Hypothalamus (tissue), 51 donors: ENCODE measurements at regions not wholly inside any gene's neighbourhood (a gene's known extent, or its start where the extent isn't known, plus 50 kb on each side); places are given as distances from the start of the nearest gene placed in this dataset.

Source experiments
- DNase-seq, 51 donors: peaks; one replicate each; lab custom pipeline; 2025; lab: John Stamatoyannopoulos, UW

- DNase-seq, result no peak
Observed at GRCh38 chr12:114776731-114777442, 92.9 kb upstream of the TBX3 start.

GRCh38 chr12:114774699-114775098, 90.7 kb upstream of the TBX3 start:
- DNase-seq, result no peak

- no peak for DNase-seq
Observed at GRCh38 chr12:114774197-114774596, 90.2 kb upstream of the TBX3 start.

GRCh38 chr12:114770323-114770722, 86.3 kb upstream of the TBX3 start:
- DNase-seq, result no peak

- DNase-seq, result no peak
Observed at GRCh38 chr12:114769634-114770033, 85.7 kb upstream of the TBX3 start.

- DNase-seq, result no peak
Observed at GRCh38 chr12:114767906-114768722, 84.1 kb upstream of the TBX3 start.

GRCh38 chr12:114767084-114767760, 83.2 kb upstream of the TBX3 start:
- no peak for DNase-seq

- DNase-seq, result no peak
Observed at GRCh38 chr12:114765960-114766691, 82.2 kb upstream of the TBX3 start.

GRCh38 chr12:114764510-114764909, 80.5 kb upstream of the TBX3 start:
- DNase-seq, result no peak

- no peak for DNase-seq
Observed at GRCh38 chr12:114762490-114763110, 78.6 kb upstream of the TBX3 start.

- DNase-seq, result no peak
Observed at GRCh38 chr12:114760151-114760877, 76.3 kb upstream of the TBX3 start.

- DNase-seq, result no peak
Observed at GRCh38 chr12:114759635-114760034, 75.7 kb upstream of the TBX3 start.

GRCh38 chr12:114757684-114758325, 73.8 kb upstream of the TBX3 start:
- no peak for DNase-seq

GRCh38 chr12:114752217-114752616, 68.2 kb upstream of the TBX3 start:
- no peak for DNase-seq

GRCh38 chr12:114751712-114752111, 67.7 kb upstream of the TBX3 start:
- no peak for DNase-seq

GRCh38 chr12:114750917-114751316, 66.9 kb upstream of the TBX3 start:
- DNase-seq, result no peak

- DNase-seq, result no peak
Observed at GRCh38 chr12:114749065-114749464, 65.1 kb upstream of the TBX3 start.

- DNase-seq, result no peak
Observed at GRCh38 chr12:114747012-114747858, 63.3 kb upstream of the TBX3 start.
